ENCODE measurements at regions not wholly inside any gene's neighbourhood (a gene's known extent, or its start where the extent isn't known, plus 50 kb on each side); places are given as distances from the start of the nearest gene placed in this dataset.

DNA sequence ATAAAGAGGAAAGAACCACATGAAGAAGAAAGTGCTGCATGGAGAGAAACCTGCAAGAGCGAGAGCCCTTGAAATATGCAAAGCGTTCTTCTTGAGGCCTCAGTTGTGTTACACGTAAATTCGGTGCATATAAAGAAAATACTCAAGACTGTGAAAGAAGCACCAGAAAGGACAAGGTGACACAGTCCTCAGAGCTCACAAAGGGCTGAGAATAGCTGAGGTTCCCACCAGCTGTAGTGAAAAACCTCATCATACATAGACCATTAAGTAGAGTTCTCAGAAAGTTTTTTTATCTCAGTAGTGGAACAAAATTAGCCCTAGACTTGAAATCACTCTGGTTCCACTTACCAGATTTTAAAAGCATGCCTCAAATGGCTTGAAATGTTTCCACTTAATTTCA lies 980.7 kb upstream of the CRIM1 start (continued):
- TF ChIP-seq TAF1 (IDR thresholded peaks at IDR 0.05; ENCODE audit: low read depth, low read length) (no peak), CREB1 (IDR thresholded peaks at IDR 0.05) (no peak), POU5F1 (IDR thresholded peaks at IDR 0.05; ENCODE audit: low read depth, low read length) (no peak), RAD21 (IDR thresholded peaks at IDR 0.05 in 1 of 2, conservative IDR thresholded peaks at IDR 0.05 in 1 of 2; ENCODE audit: low read depth in 2 of 2, low read length in 2 of 2) (no peak), FOSL1 (IDR thresholded peaks at IDR 0.05; ENCODE audit: insufficient read depth, low read depth, low read length) (no peak), ZNF274 (IDR thresholded peaks at IDR 0.05; ENCODE audit: borderline replicate concordance, extremely low read depth, low read length) (no peak), TBP (IDR thresholded peaks at IDR 0.05; ENCODE audit: low read depth, low read length) (no peak)

Data from H1 (cell line).